Esophagus muscularis mucosa (tissue), 4 donors: ENCODE measurements at regions not wholly inside any gene's neighbourhood (a gene's known extent, or its start where the extent isn't known, plus 50 kb on each side); places are given as distances from the start of the nearest gene placed in this dataset.
"Not testable (repeated sequence)": the region's sequence is repeated elsewhere in the genome, so short reads cannot be mapped to it uniquely, and the experiment has no call there.

Source experiments
- DNase-seq: peaks from one replicate; pipeline ENCODE4 v3.0.0-alpha.2; 2017; ENCODE audit errors: extremely low spot score
- H3K27ac ChIP-seq, 4 donors: fragments of 200-600 bp; sonication (generic); replicated peaks in 1 of 4; 1 replicate in 3 of 4; 2 replicates in 1 of 4; pipeline ENCODE4 v1.5.1; 2016 to 2019; ENCODE audit warnings: mild to moderate bottlenecking in 1 of 4
- H3K27me3 ChIP-seq, 4 donors: fragments of 200-600 bp; sonication (generic); one replicate each; pipeline versions ENCODE4 v1.5.1 to v1.6.0; 2016 to 2019
- H3K36me3 ChIP-seq, 4 donors: fragments of 200-600 bp; sonication (generic); one replicate each; pipeline ENCODE4 v1.5.1; 2016 to 2019
- H3K4me1 ChIP-seq, 4 donors: fragments of 200-600 bp; sonication (generic); one replicate each; pipeline ENCODE4 v1.5.1; 2016 to 2019
- H3K4me3 ChIP-seq, 4 donors: fragments of 200-600 bp; sonication (generic); 1 replicate in 2 of 4; 2 replicates in 2 of 4; pipeline ENCODE4 v1.5.1; 2016 to 2019; ENCODE audit warnings: mild to moderate bottlenecking in 4 of 4, moderate library complexity in 1 of 4
- H3K9me3 ChIP-seq, 4 donors: fragments of 200-600 bp; sonication (generic); 1 replicate in 3 of 4; 2 replicates in 1 of 4; pipeline ENCODE4 v1.5.1; 2016 to 2019
- EP300 ChIP-seq: sonication (generic); formaldehyde crosslinking; IDR thresholded peaks from one replicate; pipeline ENCODE4 v1.6.1; 2017; ENCODE audit warnings: antibody characterized with exemption
- POLR2A ChIP-seq: fragments of 450-650 bp; IDR thresholded peaks from one replicate; pipeline ENCODE4 v1.6.1; 2017; ENCODE audit warnings: antibody characterized with exemption, moderate library complexity, mild to moderate bottlenecking, low read depth
- POLR2AphosphoS5 ChIP-seq, 2 donors: sonication (generic); formaldehyde crosslinking; IDR thresholded peaks; one replicate each; pipeline ENCODE4 v1.6.1; 2017; ENCODE audit warnings: antibody characterized with exemption in 2 of 2
- WGBS: methylation state at CpG from one replicate; pipeline ENCODE4 v1.1.5; 2018; 5-methylcytosine and 5-hydroxymethylcytosine counted together
- intact Hi-C: fragments of 100-400 bp; cut with DNase I; formaldehyde crosslinking; loops from one replicate; pipeline ENCODE4 v1.15.1; 2023
- TF ChIP-seq, protein P1 (sequence below), 3 experiments: fragments of 200-600 bp in 2 of 3; fragments of 450-650 bp in 1 of 3; sonication (generic) in 2 of 3; IDR thresholded peaks; one replicate each; pipeline ENCODE4 v1.5.1; 2017 to 2019; ENCODE audit warnings: antibody characterized with exemption in 3 of 3, mild to moderate bottlenecking in 2 of 3, moderate library complexity in 1 of 3

GRCh38 chr20:19874040-19874727 lies 116.1 kb downstream of the RIN2 start:
- no peak overlapping the region for H3K27ac ChIP-seq

DNA sequence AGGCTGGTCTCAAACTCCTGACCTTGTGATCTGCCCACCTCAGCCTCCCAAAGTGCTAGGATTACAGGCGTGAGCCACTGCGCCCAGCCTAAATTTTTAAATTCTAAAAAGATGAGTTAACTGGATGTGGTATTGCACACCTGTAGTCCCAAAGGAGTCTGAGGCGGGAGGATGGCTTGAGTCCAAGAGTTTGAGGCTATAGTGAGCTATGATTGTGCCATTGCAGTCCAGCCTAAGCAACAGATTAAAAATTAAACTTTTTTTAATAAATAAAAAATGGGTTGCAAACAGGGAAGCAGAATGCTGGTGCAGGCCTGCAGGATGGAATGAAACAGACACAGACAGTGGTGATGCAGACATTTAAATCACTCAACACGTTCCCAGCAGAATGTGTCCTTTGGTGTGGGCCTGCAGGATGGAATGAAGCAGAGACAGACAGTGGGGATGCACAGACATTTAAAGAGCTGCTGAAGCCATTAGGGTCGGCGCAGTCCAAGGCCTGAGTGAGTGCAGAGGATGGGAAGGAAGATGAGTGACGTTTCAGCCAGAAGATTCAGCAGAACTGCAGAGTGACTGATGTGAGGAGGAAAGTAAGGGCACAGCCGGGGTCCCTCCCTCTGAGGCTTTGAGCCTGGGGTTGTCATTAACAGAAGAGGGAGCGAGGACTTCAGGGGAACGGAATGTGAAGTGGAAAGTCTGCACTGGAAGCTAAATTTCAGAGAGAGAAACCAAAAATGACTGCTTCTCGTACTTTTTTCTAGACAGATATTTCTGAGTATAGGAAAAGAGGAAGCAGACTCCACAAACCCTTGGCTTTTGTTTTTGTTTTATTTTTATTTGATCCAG lies 117.5 kb downstream of the RIN2 start:
- Histone ChIP-seq H3K4me1 (peaks cover 0 to 21% (median 16%) of the 10 kb centered on the region in 4 donors), H3K9me3 (no peaks in the 10 kb centered on the region), H3K27me3 (no peaks in the 10 kb centered on the region), H3K27ac (peak overlapping the region; percentile 44 to 66 (median 60)), H3K36me3 (peaks cover 0 to 27% (median 7%) of the 10 kb centered on the region in 4 donors), H3K4me3 (peak overlapping the region in 1 of 4 donors; percentile 7)
- intact Hi-C loops, result loop anchor here (5.0 kb wide), 1 partner anchor 33 kb away; no protein-coding TSS in a partner anchor
- no peak for TF ChIP-seq POLR2AphosphoS5 (IDR thresholded peaks at IDR 0.05)
- no peak for DNase-seq
- 50% methylated on average over 11 of the region's 11 CpGs for WGBS

More at GRCh38 chr20:19874040-19874727, 116.1 kb downstream of the RIN2 start:
- TF ChIP-seq, protein P1, sequence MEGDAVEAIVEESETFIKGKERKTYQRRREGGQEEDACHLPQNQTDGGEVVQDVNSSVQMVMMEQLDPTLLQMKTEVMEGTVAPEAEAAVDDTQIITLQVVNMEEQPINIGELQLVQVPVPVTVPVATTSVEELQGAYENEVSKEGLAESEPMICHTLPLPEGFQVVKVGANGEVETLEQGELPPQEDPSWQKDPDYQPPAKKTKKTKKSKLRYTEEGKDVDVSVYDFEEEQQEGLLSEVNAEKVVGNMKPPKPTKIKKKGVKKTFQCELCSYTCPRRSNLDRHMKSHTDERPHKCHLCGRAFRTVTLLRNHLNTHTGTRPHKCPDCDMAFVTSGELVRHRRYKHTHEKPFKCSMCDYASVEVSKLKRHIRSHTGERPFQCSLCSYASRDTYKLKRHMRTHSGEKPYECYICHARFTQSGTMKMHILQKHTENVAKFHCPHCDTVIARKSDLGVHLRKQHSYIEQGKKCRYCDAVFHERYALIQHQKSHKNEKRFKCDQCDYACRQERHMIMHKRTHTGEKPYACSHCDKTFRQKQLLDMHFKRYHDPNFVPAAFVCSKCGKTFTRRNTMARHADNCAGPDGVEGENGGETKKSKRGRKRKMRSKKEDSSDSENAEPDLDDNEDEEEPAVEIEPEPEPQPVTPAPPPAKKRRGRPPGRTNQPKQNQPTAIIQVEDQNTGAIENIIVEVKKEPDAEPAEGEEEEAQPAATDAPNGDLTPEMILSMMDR (IDR thresholded peaks at IDR 0.05), result no peak
- no peak for TF ChIP-seq POLR2AphosphoS5 (IDR thresholded peaks at IDR 0.05)
- TF ChIP-seq POLR2A, result no peak
- TF ChIP-seq EP300, result no peak
- no peaks in the 10 kb centered on the region for H3K27me3 ChIP-seq
- H3K4me3 ChIP-seq, result no peak overlapping the region
- WGBS, result 91% methylated on average over 2 of the region's 2 CpGs
- no peak for DNase-seq
- intact Hi-C loops, result no loop called here
- H3K36me3 ChIP-seq, result peaks cover 0 to 27% (median 7%) of the 10 kb centered on the region in 4 donors
- H3K9me3 ChIP-seq, result no peaks in the 10 kb centered on the region
- peaks cover 0 to 21% (median 16%) of the 10 kb centered on the region in 4 donors for H3K4me1 ChIP-seq

DNA sequence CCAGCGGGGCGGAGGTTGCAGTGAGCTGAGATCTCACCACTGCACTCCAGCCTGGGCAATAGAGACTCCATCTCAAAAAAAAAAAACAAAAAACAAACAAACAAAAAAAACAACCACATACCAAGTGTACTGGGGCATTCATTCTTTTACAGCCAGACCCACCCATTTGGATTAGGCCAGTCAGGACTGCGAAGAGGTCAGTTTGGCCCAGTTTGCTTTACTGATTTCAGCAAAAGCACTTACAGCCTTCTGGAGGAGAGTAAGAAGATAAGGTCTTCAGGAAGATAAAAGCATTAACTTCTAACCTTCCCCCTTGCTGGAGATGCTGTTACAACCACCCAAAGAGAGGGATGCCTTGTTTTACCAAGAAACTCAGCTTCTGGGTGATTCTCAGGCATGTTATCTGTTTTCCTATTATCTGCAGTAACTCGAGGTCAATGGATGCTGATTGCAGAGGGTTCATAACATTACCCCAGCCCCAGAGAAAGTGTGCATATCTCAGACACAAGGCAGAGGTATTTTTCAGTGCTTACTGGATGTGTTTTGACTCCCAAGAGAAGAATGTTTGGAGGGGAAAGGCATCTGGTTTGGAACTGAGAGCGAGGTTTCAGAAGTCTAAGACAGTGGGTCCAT lies 118.9 kb downstream of the RIN2 start:
- no peak for TF ChIP-seq POLR2A
- no peak for TF ChIP-seq EP300
- TF ChIP-seq, protein P1 (IDR thresholded peaks at IDR 0.05), result no peak
- no peak for TF ChIP-seq POLR2AphosphoS5 (IDR thresholded peaks at IDR 0.05)
- 93% methylated on average over 5 of the region's 5 CpGs for WGBS
- no peak for DNase-seq
- Histone ChIP-seq H3K36me3 (peaks cover 0 to 14% (median 3%) of the 10 kb centered on the region in 4 donors), H3K4me1 (peaks cover 0 to 21% (median 16%) of the 10 kb centered on the region in 4 donors), H3K4me3 (no peak overlapping the region), H3K27ac (peak overlapping the region; percentile 44 to 66 (median 60)), H3K9me3 (no peaks in the 10 kb centered on the region), H3K27me3 (no peaks in the 10 kb centered on the region)
- intact Hi-C loops, result loop anchor here (5.0 kb wide), 1 partner anchor 35 kb away; no protein-coding TSS in a partner anchor

DNA sequence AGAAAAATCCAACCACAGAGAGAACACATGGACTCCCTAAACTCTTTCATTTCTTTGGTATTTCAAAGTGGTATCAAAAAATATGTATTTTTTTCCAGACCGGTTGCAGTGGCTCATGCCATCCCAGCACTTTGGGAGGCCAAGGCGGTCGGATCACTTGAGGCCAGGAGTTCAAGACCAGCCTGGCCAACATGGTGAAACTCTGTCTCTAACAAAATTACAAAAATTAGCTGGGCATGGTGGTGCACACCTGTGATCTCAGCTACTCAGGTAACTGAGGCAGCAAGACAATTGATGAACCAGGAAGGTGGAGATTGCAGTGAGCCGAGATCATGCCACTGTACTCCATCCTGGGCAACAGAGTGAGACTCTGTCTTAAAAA lies 121.8 kb downstream of the RIN2 start:
- H3K4me1 ChIP-seq, result peaks cover 5 to 32% (median 26%) of the 10 kb centered on the region in 4 donors
- intact Hi-C loops, result loop anchor here (5.0 to 10.0 kb wide), 2 partner anchors 38 to 95 kb away; no protein-coding TSS in a partner anchor
- H3K27ac ChIP-seq, H3K4me3 ChIP-seq, DNase-seq, H3K36me3 ChIP-seq, H3K27me3 ChIP-seq, H3K9me3 ChIP-seq: not testable (repeated sequence)
- 98% methylated on average over 4 of the region's 4 CpGs for WGBS

DNA sequence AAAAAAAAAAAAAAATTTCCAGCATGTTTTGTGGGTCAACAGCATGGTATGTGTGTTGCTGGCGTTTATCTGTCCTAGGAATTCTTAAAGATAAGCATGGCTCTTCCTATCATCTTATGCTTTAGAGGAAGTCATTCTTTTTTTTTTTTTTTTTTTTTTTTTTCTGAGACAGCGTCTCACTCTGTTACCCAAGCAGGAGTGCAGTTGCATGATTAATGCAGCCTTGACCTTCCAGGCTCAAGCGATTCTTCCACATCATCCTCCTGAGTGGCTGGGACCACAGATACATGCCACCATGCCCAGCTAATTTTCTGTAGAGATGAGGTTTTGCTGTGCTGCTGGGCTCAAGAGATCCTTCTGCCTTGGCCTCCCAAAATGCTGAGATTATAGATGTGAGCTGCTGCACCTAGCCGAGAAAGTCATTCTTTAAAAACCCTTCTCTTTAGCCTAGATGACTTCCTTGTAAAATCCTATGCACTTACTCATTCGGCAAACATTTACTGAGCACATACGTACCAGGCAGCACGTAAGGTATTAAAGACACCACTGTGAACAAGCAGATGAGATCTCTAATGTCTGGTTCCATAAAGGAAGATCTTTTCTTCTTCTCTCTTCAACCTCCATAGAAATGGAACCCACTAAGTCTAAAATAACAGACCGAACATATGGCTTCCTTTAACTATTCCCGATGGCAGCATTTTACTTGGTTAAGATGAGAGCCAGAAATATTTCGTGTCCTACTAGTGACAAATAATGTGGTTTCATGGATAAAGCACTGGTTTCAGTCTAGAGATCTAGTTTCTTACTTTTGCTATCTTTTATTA lies 122.4 kb downstream of the RIN2 start:
- Histone ChIP-seq H3K36me3 (no peaks in the 10 kb centered on the region), H3K4me1 (peaks cover 11 to 34% (median 29%) of the 10 kb centered on the region in 4 donors)
- 94% methylated on average over 10 of the region's 10 CpGs for WGBS

More for the DNA sequence above, 122.4 kb downstream of the RIN2 start:
- Histone ChIP-seq H3K27me3 (no peaks in the 10 kb centered on the region), H3K9me3 (no peaks in the 10 kb centered on the region), H3K27ac (no peak overlapping the region), H3K4me3 (no peak overlapping the region)
- no peak for DNase-seq
- TF ChIP-seq, protein P1 (IDR thresholded peaks at IDR 0.05), result no peak
- TF ChIP-seq POLR2A (no peak), POLR2AphosphoS5 (IDR thresholded peaks at IDR 0.05) (no peak), EP300 (no peak)
- intact Hi-C loops, result loop anchor here (10.0 kb wide), 1 partner anchor 96 kb away; no protein-coding TSS in a partner anchor
